Endothelial cell of umbilical vein (primary cell): ENCODE measurements at regions not wholly inside any gene's neighbourhood (a gene's known extent, or its start where the extent isn't known, plus 50 kb on each side); places are given as distances from the start of the nearest gene placed in this dataset.

Experiments
- CTCF ChIP-seq, 2 donors: IDR thresholded peaks; 1 replicate in 1 of 2; 2 replicates in 1 of 2; pipeline ENCODE4 v1.5.1; 2011; ENCODE audit warnings: low read length in 2 of 2, mild to moderate bottlenecking in 2 of 2, moderate library complexity in 2 of 2, control low read depth in 1 of 2, inconsistent platforms in 1 of 2, low read depth in 1 of 2; ENCODE audit not compliant: insufficient read depth in 1 of 2; ENCODE audit errors: extremely low read depth in 1 of 2
- JUN ChIP-seq: IDR thresholded peaks from 2 replicates; pipeline ENCODE4 v1.6.1; 2011; ENCODE audit warnings: borderline replicate concordance, low read depth; ENCODE audit not compliant: insufficient read length, insufficient read depth
- POLR2AphosphoS5 ChIP-seq: IDR thresholded peaks from 2 replicates; pipeline ENCODE4 v1.6.1; 2012; ENCODE audit warnings: low read depth, mild to moderate bottlenecking, control low read depth, low read length, moderate library complexity; ENCODE audit not compliant: insufficient read depth

GRCh38 chr2:172162739-172163336 is 60.1 kb upstream of the DLX2 start:
- TF ChIP-seq CTCF (IDR thresholded peaks at IDR 0.05; ENCODE audit: extremely low read depth in 1 of 2, insufficient read depth in 1 of 2, low read depth in 1 of 2, low read length in 2 of 2) (no peak), JUN (no peak), POLR2AphosphoS5 (no peak)
